GM12891 (cell line): ENCODE measurements at regions not wholly inside any gene's neighbourhood (a gene's known extent, or its start where the extent isn't known, plus 50 kb on each side); places are given as distances from the start of the nearest gene placed in this dataset.

Experiments used
- POLR2A ChIP-seq: IDR thresholded peaks from 2 replicates; pipeline ENCODE4 v1.6.1; 2011; ENCODE audit warnings: low read depth, low read length, control low read depth
- POLR2AphosphoS5 ChIP-seq: IDR thresholded peaks from 2 replicates; pipeline ENCODE4 v1.6.1; 2011; ENCODE audit warnings: low read depth, low read length, control low read depth
- SPI1 ChIP-seq: IDR thresholded peaks from 2 replicates; pipeline ENCODE4 v1.6.1; 2011; ENCODE audit warnings: low read depth, low read length, control low read depth
- TAF1 ChIP-seq: IDR thresholded peaks from 2 replicates; pipeline ENCODE4 v1.6.1; 2011; ENCODE audit warnings: low read depth, low read length, control low read depth

DNA sequence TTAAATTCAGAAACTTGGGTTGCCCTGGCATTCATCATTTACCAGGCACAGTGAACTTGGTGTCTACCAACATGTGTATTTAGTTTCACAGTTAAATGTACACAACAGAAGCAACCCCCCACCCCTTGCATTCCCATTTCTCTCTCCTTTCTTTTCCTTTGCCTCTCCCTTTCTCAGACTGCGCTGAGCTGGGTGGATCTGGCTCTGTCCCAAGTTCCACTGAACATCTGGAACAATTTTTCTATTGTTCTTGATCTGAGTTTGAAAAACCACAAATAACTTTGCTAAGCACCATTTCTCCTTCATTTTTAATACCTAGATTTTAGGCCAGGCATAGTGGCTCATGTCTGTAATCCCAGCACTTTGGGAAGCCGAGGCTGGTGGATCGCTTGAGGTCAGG lies 242.2 kb downstream of the ABHD5 start:
- no peak for TF ChIP-seq POLR2AphosphoS5
- no peak for TF ChIP-seq TAF1
- TF ChIP-seq POLR2A, result no peak
- no peak for TF ChIP-seq SPI1
